Medulla oblongata (tissue), 1 donor: ENCODE measurements at regions not wholly inside any gene's neighbourhood (a gene's known extent, or its start where the extent isn't known, plus 50 kb on each side); places are given as distances from the start of the nearest gene placed in this dataset.
A peak's percentile ranks its signal among the peaks of the same experiment; 100 is the strongest.
"Not testable (repeated sequence)": the region's sequence is repeated elsewhere in the genome, so short reads cannot be mapped to it uniquely, and the experiment has no call there.

Source experiments
- DNase-seq: peaks from one replicate; pipeline ENCODE4 v3.0.0-alpha.2; 2015; ENCODE audit errors: extremely low spot score

DNA sequence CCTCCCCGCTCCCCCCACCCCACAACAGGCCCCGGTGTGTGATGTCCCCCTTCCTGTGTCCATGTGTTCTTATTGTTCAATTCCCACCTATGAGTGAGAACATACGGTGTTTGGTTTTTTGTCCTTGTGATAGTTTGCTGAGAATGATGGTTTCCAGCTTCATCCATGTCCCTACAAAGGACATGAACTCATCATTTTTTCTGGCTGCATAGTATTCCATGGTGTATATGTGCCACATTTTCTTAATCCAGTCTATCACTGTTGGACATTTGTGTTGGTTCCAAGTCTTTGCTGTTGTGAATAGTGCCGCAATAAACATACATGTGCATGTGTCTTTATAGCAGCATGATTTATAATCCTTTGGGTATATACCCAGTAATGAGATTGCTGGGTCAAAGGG is 104.3 kb downstream of the MTPN start:
- not testable (repeated sequence) for DNase-seq

GRCh38 chr7:135862586-135863340 is 114.2 kb upstream of the FAM180A start:
- DNase-seq, result no peak

DNA sequence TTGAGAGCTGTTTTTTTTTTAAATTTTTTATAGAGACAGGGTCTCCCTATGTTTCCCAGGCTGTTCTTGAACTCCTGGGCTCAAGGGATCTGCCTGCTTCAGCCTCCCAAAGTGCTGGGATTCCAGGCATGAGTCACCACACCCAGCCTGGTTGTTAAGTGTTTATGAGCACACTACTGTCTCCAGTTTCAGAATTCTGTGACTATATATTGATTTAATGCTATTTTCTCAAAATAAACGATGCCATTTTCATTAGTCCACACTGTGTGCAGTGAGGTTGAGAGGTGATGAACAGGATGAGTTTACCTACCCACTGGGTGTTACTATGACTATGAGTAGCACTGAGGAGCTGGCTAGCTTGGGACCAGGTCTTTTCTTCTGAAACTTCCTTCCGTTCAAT is 110.9 kb upstream of the FAM180A start:
- DNase-seq, result no peak

GRCh38 chr7:135858851-135859250 is 110.2 kb upstream of the FAM180A start:
- no peak for DNase-seq

- no peak for DNase-seq
These were observed 109.8 kb upstream of the FAM180A start for GRCh38 chr7:135858379-135858778.

DNA sequence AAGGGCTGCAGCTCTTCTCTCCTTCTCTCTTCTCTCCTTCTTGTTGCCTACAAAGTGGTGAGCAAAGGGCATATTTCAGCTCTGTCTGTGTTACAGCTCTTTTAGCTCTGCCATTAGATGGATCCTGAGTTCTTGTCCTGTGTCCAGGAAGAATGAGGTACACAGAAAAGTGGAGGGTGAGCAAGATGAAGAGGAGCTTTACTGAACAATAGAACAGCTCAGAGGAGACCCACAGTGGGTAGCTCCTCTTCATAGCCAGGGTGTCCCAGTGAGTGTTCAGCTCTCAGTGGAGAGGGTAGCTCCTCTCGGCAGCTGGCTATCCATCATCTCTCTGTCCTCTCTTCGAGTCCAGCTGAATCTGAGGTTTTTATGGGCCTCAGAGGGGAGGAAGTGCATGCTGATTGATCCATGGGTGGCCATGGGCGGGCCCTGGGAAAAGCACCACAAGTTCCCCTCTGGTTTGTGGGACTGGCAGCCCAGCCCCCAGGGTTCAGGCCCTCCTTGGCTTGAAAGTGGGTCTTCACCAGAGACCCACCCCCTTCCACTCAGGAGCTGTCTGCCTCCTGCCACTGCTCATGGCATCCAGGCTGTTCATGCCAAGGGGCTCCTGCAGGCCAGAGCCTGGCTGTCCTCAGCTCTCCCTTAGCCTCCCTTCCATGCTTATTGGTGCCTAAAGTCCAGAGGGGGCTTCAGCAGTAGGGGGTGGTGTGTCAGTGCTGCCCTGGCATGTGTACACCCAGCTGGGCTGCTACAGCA is 109.1 kb upstream of the FAM180A start:
- DNase-seq, result no peak

DNA sequence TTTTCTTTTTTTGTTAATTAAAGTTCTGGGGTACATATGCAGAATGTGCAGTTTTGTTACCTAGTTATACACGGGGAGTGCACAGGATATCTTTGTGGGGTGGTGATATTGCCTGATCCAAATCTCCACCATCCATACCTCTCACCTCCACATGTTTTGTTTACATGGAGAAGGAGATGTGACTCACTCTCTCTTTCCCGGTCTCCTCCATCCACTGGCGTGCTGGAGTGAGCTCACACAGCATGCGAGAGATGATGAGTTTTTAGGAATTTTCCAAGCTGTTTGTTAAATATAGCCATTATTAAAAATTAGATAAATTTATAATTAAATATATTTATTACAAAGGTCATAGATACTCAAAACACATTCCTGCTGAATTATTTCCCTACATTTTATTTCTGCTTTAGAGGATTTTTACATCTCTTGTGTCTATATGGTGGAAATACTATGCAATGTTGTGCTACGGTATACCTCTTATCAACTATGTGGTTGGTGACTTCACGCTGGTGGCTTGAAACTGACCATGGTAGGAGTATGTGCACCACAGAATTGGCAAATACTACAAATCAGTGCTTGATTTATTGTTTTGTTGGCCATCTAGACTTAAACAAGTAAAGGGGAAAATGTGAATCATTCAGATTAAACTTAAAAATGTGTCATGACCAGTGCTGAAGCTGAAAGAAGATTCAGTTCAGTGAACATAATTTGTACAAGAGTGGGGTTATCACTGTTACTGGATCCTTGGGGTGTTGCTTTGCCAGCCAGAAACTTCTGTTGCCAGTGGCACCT is 107.9 kb upstream of the FAM180A start:
- DNase-seq, result no peak

- no peak for DNase-seq
These were observed 107.2 kb upstream of the FAM180A start for GRCh38 chr7:135855846-135856245.

DNA sequence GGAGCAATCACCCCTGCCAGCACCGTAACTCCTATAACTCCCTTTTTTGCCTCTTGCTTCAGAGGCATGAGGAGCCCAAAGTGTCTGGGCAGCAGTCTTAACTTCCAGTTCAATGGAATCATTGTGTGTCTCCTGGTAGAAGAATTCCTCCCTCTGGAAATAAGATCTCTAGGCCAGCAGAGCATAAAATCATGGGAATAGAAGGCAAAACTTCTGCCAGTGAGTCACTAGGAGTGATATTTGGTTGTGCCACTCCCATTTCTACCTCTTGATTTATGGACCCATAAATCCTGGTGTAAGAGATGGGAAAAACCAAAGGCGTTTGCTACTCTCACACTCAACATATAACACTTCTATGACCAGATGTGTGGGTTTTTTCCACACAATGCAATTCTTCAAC is 104.9 kb upstream of the FAM180A start:
- DNase-seq, result peak; percentile 50

DNA sequence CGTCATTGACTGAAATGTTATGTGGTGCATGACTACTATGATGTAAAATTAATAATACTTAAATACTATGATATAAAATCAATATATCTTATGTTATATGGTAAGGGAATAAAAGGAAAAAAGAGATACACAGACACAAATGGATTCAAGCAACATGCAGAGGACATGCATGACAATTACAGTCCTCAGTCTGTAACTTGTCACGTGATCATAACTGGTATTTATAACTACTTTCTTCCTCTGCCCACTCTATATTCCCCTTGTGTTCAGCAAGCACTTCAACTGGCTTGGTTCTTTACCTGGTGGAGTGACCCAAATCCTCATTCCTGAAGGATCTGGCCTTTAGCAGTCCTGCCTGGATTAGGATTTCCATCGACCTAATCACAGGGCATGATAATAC is 104.4 kb upstream of the FAM180A start:
- no peak for DNase-seq

DNA sequence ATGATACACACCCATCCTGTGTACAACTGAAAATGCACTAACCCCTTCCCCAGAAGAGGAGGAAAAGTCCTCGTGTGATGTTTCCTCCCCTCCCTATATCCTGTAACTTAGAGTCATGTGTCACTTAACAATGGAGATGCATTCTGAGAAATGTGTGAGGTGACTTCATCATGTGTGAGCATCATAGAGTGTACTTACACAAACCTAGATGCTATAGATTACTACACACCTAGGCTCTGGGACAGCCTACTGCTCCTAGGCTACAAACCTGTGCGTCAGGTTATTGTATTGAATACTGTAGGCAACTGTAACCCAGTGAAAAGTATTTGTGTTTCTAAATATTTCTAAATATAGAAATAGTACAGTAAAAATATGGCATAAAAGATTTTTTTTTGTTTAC is 98.6 kb upstream of the FAM180A start:
- DNase-seq, result no peak

DNA sequence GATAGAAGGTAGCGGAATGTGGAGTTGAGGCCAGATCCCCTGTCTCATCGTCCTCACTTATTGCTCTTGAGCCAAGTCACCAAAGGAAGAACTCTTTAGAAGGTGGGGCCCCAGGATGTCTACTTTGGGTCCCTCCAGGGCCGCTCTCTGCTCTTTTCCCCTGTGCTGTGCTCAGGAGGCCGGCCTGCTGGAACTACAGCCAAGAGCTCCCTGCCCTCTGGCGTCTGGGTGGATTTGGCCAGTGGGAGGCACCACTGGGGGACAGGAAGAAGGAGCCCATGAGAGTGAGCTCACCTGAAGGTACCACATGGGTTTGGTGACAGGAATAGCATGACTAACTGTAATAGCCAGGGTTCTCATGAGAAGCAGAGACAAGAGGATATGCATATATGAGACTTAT is 97.7 kb upstream of the FAM180A start:
- no peak for DNase-seq

DNA sequence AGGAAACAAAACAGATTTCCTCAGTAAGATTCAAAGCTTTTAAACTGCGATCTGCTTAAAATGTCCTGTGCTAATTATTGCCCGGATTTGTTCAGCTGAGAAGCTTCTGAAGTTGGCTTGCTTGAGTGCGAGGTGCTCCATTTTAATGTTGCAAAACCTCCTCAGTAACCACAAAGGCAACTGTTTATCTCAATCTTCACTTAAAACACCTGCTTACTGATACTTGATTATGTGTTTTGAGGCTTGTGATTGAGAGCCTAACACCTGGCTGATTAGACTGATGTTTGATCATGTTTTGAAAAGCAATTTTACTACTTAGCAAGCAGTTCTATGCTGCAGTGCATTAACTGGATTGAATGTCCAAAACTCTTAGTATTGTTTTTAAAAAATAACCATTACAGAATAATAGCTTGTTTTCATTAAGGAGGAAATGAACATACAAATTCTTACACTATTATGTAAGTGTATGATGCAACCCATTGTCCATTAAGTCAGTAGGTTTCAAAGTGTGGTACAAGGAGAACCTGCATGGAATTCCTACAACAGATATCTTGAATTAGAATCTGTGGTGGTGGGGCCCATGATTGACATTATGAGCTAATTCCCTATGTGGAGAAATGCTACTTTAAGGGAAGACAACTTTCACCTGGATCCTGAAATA is 96.9 kb upstream of the FAM180A start:
- DNase-seq, result no peak

- DNase-seq, result no peak
These were observed 96.3 kb upstream of the FAM180A start for GRCh38 chr7:135844903-135845302.

GRCh38 chr7:135843214-135843613 is 94.6 kb upstream of the FAM180A start:
- DNase-seq, result no peak

DNA sequence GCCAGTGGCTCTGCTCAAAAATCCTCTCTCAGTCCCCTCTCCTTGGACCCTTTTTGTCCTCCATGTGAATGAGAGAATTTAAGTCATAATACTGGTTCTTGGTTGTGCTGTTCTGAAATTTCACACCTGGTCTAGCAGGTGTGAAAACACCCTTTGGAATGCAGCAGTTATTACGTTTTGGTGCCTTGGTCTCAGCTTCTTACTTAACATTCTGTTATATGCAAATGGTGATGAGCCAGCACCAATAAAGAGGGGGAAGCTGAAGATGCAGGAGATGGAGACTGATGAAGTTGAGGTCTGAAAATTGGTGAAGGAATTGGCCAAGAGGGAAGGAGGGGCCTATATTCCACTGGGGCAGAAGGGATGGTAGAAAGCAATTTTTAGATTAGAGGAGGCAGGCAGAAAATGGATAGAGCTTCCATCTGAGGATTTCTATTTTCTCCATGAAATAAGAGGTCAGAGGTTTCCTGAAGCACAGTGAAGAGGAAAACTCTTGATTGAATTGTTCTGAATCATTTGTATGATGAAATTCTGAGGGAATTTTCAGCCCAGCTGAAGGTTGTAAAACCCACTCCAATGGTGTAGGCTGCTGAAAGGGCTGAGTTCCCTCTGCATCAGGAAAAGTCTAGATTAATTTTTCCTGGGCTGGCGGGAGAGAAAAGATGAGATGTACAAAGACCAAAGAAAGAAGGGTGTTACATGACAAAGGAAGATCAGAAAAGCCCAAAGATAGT is 94.0 kb upstream of the FAM180A start:
- no peak for DNase-seq

DNA sequence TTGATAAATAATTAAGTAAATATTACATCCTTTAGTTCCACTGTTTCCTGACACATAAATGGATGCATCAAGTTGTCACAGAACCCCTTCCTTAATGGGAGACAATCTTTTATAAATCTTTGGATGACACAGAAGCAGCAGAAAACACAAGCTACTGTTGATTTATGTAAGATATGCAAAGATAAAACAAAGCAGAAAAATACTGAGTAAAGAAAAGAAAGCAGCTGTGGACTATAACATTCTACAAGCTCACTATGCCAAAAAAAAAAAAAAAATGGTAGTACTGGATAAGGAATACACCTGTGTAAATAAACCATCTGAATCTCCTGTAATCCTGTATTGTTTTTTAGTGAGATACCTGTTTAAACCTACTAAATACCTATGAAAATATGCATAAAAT is 92.0 kb upstream of the FAM180A start:
- no peak for DNase-seq

DNA sequence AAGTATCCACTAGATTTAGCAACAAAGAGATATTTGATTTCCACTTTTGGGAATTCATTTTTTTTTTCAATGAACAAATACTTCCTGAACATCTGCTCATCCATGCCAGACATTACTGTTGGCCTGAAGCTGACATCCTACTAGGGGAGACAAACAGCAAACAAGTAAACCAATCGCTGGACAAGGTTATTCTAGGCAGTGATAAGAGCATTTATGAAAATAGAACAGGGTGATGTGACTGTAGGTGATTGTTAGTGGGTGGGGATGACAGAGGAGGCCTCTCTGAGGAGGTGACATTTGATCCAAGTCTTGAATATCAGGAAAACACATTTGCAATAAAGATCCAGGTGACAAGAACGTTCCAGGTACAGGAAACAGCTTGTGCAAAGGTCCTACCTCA is 89.1 kb upstream of the FAM180A start:
- no peak for DNase-seq

GRCh38 chr7:135834266-135834665 is 85.7 kb upstream of the FAM180A start:
- DNase-seq, result no peak

- no peak for DNase-seq
These were observed 85.0 kb upstream of the FAM180A start for GRCh38 chr7:135833642-135834041.

DNA sequence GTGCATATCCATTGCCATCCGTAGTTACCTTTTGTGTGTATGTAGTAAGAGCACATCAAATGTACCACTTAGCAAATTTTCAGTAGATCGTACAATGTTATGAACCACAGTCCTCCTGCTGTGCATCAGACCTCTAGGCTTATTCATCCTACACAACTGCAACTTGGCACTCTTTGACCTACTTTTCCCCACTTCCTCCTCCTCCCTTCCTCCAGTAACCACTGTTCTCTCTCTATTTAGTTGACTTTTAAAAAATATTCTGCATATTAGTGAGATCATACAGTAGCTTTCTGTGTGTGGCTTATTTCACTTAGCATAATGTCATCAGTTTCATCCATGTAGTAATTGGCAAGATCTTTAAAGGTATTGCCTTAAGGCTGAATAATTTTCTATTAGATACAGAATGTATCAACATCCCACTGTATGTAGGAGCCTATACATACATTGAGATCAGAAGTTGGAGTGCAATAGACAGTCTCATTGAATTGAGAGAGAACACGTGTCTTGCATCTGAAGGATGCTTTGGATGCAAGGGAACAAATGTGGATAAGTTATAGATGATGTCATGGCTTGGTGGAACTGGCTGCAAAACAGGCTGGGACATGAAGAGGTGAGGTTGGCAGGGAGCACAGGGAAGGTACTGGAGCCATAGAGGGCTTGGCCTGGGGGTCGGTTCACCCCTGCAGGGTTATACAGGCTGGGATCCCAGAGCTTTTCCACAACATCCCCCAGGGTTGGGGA is 83.0 kb upstream of the FAM180A start:
- no peak for DNase-seq
